Testis (tissue), 2 donors: ENCODE measurements at regions not wholly inside any gene's neighbourhood (a gene's known extent, or its start where the extent isn't known, plus 50 kb on each side); places are given as distances from the start of the nearest gene placed in this dataset.

Experiments used
- DNase-seq: peaks from one replicate; pipeline ENCODE4 v3.0.0-alpha.2; 2019
- H3K27ac ChIP-seq, 2 donors: fragments of 200-600 bp; sonication (generic); one replicate each; pipeline ENCODE4 v1.5.1; 2019
- H3K27me3 ChIP-seq: fragments of 200-600 bp; sonication (generic); one replicate; pipeline ENCODE4 v1.5.1; 2019
- H3K36me3 ChIP-seq: fragments of 200-600 bp; sonication (generic); one replicate; pipeline ENCODE4 v1.5.1; 2017; ENCODE audit warnings: low read depth; ENCODE audit errors: missing control alignments
- H3K4me1 ChIP-seq: fragments of 200-600 bp; sonication (generic); one replicate; pipeline ENCODE4 v1.5.1; 2019
- H3K4me3 ChIP-seq, 2 donors: fragments of 200-600 bp; sonication (generic); one replicate each; pipeline ENCODE4 v1.5.1; 2017 to 2019
- H3K9me3 ChIP-seq: fragments of 200-600 bp; sonication (generic); one replicate; pipeline ENCODE4 v1.5.1; 2017
- CTCF ChIP-seq, 3 experiments: fragments of 450-650 bp in 2 of 3; fragments of 200-600 bp in 1 of 3; sonication (generic) in 1 of 3; IDR thresholded peaks; one replicate each; pipeline ENCODE4 v1.5.1; 2016 to 2019; ENCODE audit warnings: antibody characterized with exemption in 3 of 3, mild to moderate bottlenecking in 2 of 3, moderate library complexity in 1 of 3
- POLR2A ChIP-seq: fragments of 450-650 bp; IDR thresholded peaks from one replicate; pipeline ENCODE4 v1.6.1; 2017; ENCODE audit warnings: antibody characterized with exemption, mild to moderate bottlenecking, moderate library complexity
- WGBS, 2 donors: methylation state at CpG; one replicate each; pipeline ENCODE4 v1.1.5; 2018; 5-methylcytosine and 5-hydroxymethylcytosine counted together
- intact Hi-C: fragments of 100-400 bp; cut with DNase I; formaldehyde crosslinking; loops from one replicate; pipeline ENCODE4 v1.15.1; 2023; ENCODE audit warnings: low total_unique reads

- no peak overlapping the region for H3K27ac ChIP-seq
- 95 to 98% methylated on average over 7 of the region's 7 CpGs for WGBS, 2 donors
- no peak for DNase-seq
- intact Hi-C loops: no loop called here
- H3K27me3 ChIP-seq: no peaks in the 10 kb centered on the region
- H3K9me3 ChIP-seq: no peaks in the 10 kb centered on the region
- H3K4me3 ChIP-seq: no peak overlapping the region
- no peaks in the 10 kb centered on the region for H3K4me1 ChIP-seq
- no peaks in the 10 kb centered on the region for H3K36me3 ChIP-seq
- TF ChIP-seq CTCF (IDR thresholded peaks at IDR 0.05) (no peak), POLR2A (no peak)
Measured at GRCh38 chr3:95168526-95168925, 1105.7 kb downstream of the NSUN3 start.

GRCh38 chr3:95172164-95172943, 1109.5 kb downstream of the NSUN3 start:
- DNase-seq: no peak
- Histone ChIP-seq H3K4me1 (no peaks in the 10 kb centered on the region), H3K9me3 (no peaks in the 10 kb centered on the region), H3K36me3 (no peaks in the 10 kb centered on the region), H3K4me3 (no peak overlapping the region), H3K27ac (no peak overlapping the region), H3K27me3 (no peaks in the 10 kb centered on the region)
- 68 to 69% methylated on average over 3 of the region's 3 CpGs for WGBS, 2 donors
- intact Hi-C loops: no loop called here
- TF ChIP-seq CTCF (IDR thresholded peaks at IDR 0.05): no peak
- TF ChIP-seq POLR2A: no peak

- TF ChIP-seq POLR2A: no peak
- TF ChIP-seq CTCF (IDR thresholded peaks at IDR 0.05): no peak
- no peak for DNase-seq
- no peak overlapping the region for H3K27ac ChIP-seq
- 76 to 84% methylated on average over 2 of the region's 2 CpGs for WGBS, 2 donors
- intact Hi-C loops: no loop called here
- no peaks in the 10 kb centered on the region for H3K36me3 ChIP-seq
- H3K4me3 ChIP-seq: no peak overlapping the region
- H3K9me3 ChIP-seq: no peaks in the 10 kb centered on the region
- no peaks in the 10 kb centered on the region for H3K4me1 ChIP-seq
- no peaks in the 10 kb centered on the region for H3K27me3 ChIP-seq
Measured at GRCh38 chr3:95177096-95177495, 1114.2 kb downstream of the NSUN3 start.

- no peak for DNase-seq
- H3K27ac ChIP-seq: no peak overlapping the region
- TF ChIP-seq POLR2A: no peak
- no peak for TF ChIP-seq CTCF (IDR thresholded peaks at IDR 0.05)
- no peak overlapping the region for H3K4me3 ChIP-seq
- H3K27me3 ChIP-seq: no peaks in the 10 kb centered on the region
- no peaks in the 10 kb centered on the region for H3K9me3 ChIP-seq
- 93 to 94% methylated on average over 6 of the region's 6 CpGs for WGBS, 2 donors
- intact Hi-C loops: no loop called here
- H3K4me1 ChIP-seq: no peaks in the 10 kb centered on the region
- no peaks in the 10 kb centered on the region for H3K36me3 ChIP-seq
Measured at GRCh38 chr3:95184038-95184437, 1121.2 kb downstream of the NSUN3 start.

GRCh38 chr3:95189348-95189747, 1126.5 kb downstream of the NSUN3 start:
- TF ChIP-seq POLR2A (no peak), CTCF (IDR thresholded peaks at IDR 0.05) (no peak)
- H3K4me1 ChIP-seq: no peaks in the 10 kb centered on the region
- no peaks in the 10 kb centered on the region for H3K27me3 ChIP-seq
- no peaks in the 10 kb centered on the region for H3K36me3 ChIP-seq
- WGBS, 2 donors: 72 to 78% methylated on average over 1 of the region's 1 CpG
- H3K27ac ChIP-seq: no peak overlapping the region
- no peak for DNase-seq
- intact Hi-C loops: no loop called here
- no peak overlapping the region for H3K4me3 ChIP-seq
- no peaks in the 10 kb centered on the region for H3K9me3 ChIP-seq
